Breast epithelium (tissue), 3 donors: ENCODE measurements at regions not wholly inside any gene's neighbourhood (a gene's known extent, or its start where the extent isn't known, plus 50 kb on each side); places are given as distances from the start of the nearest gene placed in this dataset.

Experiments used
- POLR2A ChIP-seq: fragments of 450-650 bp; IDR thresholded peaks from one replicate; pipeline ENCODE4 v1.6.1; 2016; ENCODE audit warnings: antibody characterized with exemption, mild to moderate bottlenecking, moderate library complexity
- POLR2AphosphoS5 ChIP-seq, 3 donors: sonication (generic); formaldehyde crosslinking; IDR thresholded peaks; one replicate each; pipeline ENCODE4 v1.6.1; 2017; ENCODE audit warnings: antibody characterized with exemption in 3 of 3
- TF ChIP-seq, protein P1 (sequence below), 3 donors: fragments of 450-650 bp; IDR thresholded peaks; one replicate each; pipeline ENCODE4 v1.5.1; 2016 to 2017; ENCODE audit warnings: antibody characterized with exemption in 3 of 3, mild to moderate bottlenecking in 3 of 3, moderate library complexity in 3 of 3

DNA sequence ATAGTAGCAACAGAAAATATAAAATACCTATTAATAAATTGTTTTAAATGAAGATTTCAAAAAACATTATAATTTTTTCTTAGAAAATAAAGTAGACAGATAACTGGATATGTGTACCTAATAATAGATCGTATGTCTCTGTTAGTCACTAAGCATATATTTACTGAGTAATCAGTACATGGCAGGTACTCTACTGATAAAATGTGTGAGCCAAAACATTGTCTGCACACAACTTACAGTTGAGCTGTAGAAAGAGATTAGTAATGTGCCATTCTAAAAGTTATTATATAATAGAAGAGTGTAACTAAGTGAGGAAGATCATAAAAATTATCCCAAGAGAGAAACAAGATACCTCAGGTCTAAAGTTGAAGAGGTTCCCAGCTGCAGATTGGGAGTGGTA is 929.9 kb upstream of the EPHA7 start:
- TF ChIP-seq, protein P1, sequence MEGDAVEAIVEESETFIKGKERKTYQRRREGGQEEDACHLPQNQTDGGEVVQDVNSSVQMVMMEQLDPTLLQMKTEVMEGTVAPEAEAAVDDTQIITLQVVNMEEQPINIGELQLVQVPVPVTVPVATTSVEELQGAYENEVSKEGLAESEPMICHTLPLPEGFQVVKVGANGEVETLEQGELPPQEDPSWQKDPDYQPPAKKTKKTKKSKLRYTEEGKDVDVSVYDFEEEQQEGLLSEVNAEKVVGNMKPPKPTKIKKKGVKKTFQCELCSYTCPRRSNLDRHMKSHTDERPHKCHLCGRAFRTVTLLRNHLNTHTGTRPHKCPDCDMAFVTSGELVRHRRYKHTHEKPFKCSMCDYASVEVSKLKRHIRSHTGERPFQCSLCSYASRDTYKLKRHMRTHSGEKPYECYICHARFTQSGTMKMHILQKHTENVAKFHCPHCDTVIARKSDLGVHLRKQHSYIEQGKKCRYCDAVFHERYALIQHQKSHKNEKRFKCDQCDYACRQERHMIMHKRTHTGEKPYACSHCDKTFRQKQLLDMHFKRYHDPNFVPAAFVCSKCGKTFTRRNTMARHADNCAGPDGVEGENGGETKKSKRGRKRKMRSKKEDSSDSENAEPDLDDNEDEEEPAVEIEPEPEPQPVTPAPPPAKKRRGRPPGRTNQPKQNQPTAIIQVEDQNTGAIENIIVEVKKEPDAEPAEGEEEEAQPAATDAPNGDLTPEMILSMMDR (IDR thresholded peaks at IDR 0.05), result no peak
- TF ChIP-seq POLR2A (no peak), POLR2AphosphoS5 (IDR thresholded peaks at IDR 0.05) (no peak)
